ENCODE measurements at regions not wholly inside any gene's neighbourhood (a gene's known extent, or its start where the extent isn't known, plus 50 kb on each side); places are given as distances from the start of the nearest gene placed in this dataset.

DNA sequence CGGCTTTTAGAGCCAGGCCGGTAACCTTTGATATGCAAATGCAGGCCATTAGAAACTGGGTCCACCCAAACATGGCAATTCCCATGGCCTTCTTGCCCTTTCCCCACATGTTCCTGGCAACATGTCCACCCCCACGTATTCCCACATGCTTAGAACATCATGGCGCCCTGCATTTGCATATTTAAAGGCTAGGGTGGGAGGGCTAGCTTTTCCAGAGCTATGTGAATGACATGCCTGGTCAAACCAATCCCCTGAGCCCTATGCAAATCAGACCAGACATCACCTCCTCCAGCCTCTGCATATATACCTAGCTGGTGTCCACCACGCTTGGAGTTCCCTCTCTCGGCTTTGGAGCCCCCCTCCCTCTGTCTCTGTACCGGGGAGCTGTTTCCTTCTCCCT is 481.9 kb downstream of the CDH2 start:
- TF ChIP-seq, protein P1, sequence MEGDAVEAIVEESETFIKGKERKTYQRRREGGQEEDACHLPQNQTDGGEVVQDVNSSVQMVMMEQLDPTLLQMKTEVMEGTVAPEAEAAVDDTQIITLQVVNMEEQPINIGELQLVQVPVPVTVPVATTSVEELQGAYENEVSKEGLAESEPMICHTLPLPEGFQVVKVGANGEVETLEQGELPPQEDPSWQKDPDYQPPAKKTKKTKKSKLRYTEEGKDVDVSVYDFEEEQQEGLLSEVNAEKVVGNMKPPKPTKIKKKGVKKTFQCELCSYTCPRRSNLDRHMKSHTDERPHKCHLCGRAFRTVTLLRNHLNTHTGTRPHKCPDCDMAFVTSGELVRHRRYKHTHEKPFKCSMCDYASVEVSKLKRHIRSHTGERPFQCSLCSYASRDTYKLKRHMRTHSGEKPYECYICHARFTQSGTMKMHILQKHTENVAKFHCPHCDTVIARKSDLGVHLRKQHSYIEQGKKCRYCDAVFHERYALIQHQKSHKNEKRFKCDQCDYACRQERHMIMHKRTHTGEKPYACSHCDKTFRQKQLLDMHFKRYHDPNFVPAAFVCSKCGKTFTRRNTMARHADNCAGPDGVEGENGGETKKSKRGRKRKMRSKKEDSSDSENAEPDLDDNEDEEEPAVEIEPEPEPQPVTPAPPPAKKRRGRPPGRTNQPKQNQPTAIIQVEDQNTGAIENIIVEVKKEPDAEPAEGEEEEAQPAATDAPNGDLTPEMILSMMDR (IDR thresholded peaks at IDR 0.05) = no peak
- TF ChIP-seq POLR2A (IDR thresholded peaks at IDR 0.05; ENCODE audit: low read depth) = no peak
- no peak for TF ChIP-seq POLR2AphosphoS5 (IDR thresholded peaks at IDR 0.05)
- TF ChIP-seq EP300 (IDR thresholded peaks at IDR 0.05) = no peak

All from esophagus muscularis mucosa (tissue), 4 donors.